ENCODE measurements at regions not wholly inside any gene's neighbourhood (a gene's known extent, or its start where the extent isn't known, plus 50 kb on each side); places are given as distances from the start of the nearest gene placed in this dataset.

GRCh38 chr3:71872256-71872655, 87.3 kb upstream of the PROK2 start:
- H3K9ac ChIP-seq, result no peak overlapping the region
- no peak overlapping the region for H3K27ac ChIP-seq
- H3K4me1 ChIP-seq, result peaks cover 26 to 48% (median 32%) of the 10 kb centered on the region in 10 experiments
- H3K27me3 ChIP-seq, result no peaks in the 10 kb centered on the region
- H4K20me1 ChIP-seq, result no peaks in the 10 kb centered on the region
- H3K4me3 ChIP-seq, result no peak overlapping the region
- no peaks in the 10 kb centered on the region for H3K36me3 ChIP-seq
- H3K9me3 ChIP-seq (replicated peaks in 1 of 11), result peaks cover 4 to 23% (median 11%) of the 10 kb centered on the region in 11 experiments; a peak in 13 of 22 replicates
- TF ChIP-seq Cebpa-rat (IDR thresholded peaks at IDR 0.05), result no peak
- peak overlapping the region in 5 of 11 experiments; percentile 2 to 42 (median 11); a peak in 4 of 22 replicates for H3K4me2 ChIP-seq

GRCh38 chr3:71870966-71871512, 86.1 kb upstream of the PROK2 start:
- no peaks in the 10 kb centered on the region for H4K20me1 ChIP-seq
- no peaks in the 10 kb centered on the region for H3K27me3 ChIP-seq
- no peak overlapping the region for H3K4me3 ChIP-seq
- H3K36me3 ChIP-seq, result no peaks in the 10 kb centered on the region
- H3K4me2 ChIP-seq, result no peak overlapping the region
- no peak for TF ChIP-seq Cebpa-rat (IDR thresholded peaks at IDR 0.05)
- H3K9me3 ChIP-seq (replicated peaks in 1 of 11), result peaks cover 4 to 23% (median 11%) of the 10 kb centered on the region in 11 experiments; a peak in 13 of 22 replicates
- H3K9ac ChIP-seq, result no peak overlapping the region
- no peak overlapping the region for H3K27ac ChIP-seq
- H3K4me1 ChIP-seq, result peaks cover 16 to 36% (median 20%) of the 10 kb centered on the region in 10 experiments

- Histone ChIP-seq H3K4me1 (peaks cover 0 to 19% (median 5%) of the 10 kb centered on the region in 10 experiments; a peak in 8 of 20 replicates), H3K36me3 (no peaks in the 10 kb centered on the region)
- no peak for TF ChIP-seq Cebpa-rat (IDR thresholded peaks at IDR 0.05)
Measured at GRCh38 chr3:71868876-71869275, 83.9 kb upstream of the PROK2 start.

GRCh38 chr3:71865727-71866126, 80.8 kb upstream of the PROK2 start:
- Histone ChIP-seq H3K9me3 (replicated peaks in 1 of 11) (peaks cover 17 to 37% (median 25%) of the 10 kb centered on the region in 11 experiments), H3K27ac (no peak overlapping the region), H3K4me1 (peaks cover 0 to 6% (median 0%) of the 10 kb centered on the region in 10 experiments; a peak in 3 of 20 replicates), H3K4me3 (no peak overlapping the region), H3K4me2 (no peak overlapping the region), H3K27me3 (no peaks in the 10 kb centered on the region), H4K20me1 (no peaks in the 10 kb centered on the region), H3K9ac (no peak overlapping the region), H3K36me3 (peaks cover 0 to 3% (median 0%) of the 10 kb centered on the region in 11 experiments; a peak in 1 of 22 replicates)
- no peak for TF ChIP-seq Cebpa-rat (IDR thresholded peaks at IDR 0.05)

More at GRCh38 chr3:71868876-71869275, 83.9 kb upstream of the PROK2 start:
- Histone ChIP-seq H3K27ac (no peak overlapping the region), H4K20me1 (no peaks in the 10 kb centered on the region), H3K9ac (no peak overlapping the region), H3K4me2 (peak overlapping the region in 2 of 11 experiments; percentile 12 to 19; a peak in 2 of 22 replicates), H3K4me3 (no peak overlapping the region), H3K9me3 (replicated peaks in 1 of 11) (peaks cover 4 to 23% (median 11%) of the 10 kb centered on the region in 11 experiments; a peak in 14 of 22 replicates), H3K27me3 (no peaks in the 10 kb centered on the region)

GRCh38 chr3:71863563-71864190, 78.7 kb upstream of the PROK2 start:
- Histone ChIP-seq H3K9me3 (replicated peaks in 1 of 11) (peaks cover 23 to 36% (median 30%) of the 10 kb centered on the region in 11 experiments), H3K9ac (no peak overlapping the region), H3K36me3 (peaks cover 0 to 7% (median 0%) of the 10 kb centered on the region in 11 experiments; a peak in 1 of 22 replicates), H3K4me3 (no peak overlapping the region), H3K27ac (no peak overlapping the region), H3K27me3 (no peaks in the 10 kb centered on the region), H3K4me2 (no peak overlapping the region), H4K20me1 (no peaks in the 10 kb centered on the region), H3K4me1 (peaks cover 0 to 4% (median 3%) of the 10 kb centered on the region in 10 experiments; a peak in 11 of 20 replicates)
- TF ChIP-seq Cebpa-rat (IDR thresholded peaks at IDR 0.05), result no peak

GRCh38 chr3:71862371-71863140, 77.6 kb upstream of the PROK2 start:
- no peaks in the 10 kb centered on the region for H3K27me3 ChIP-seq
- no peak overlapping the region for H3K9ac ChIP-seq

GRCh38 chr3:71859123-71859519, 74.2 kb upstream of the PROK2 start:
- Histone ChIP-seq H3K27ac (no peak overlapping the region), H3K9ac (no peak overlapping the region), H3K4me2 (peak overlapping the region in 6 of 11 experiments; percentile 1 to 36 (median 14); a peak in 6 of 22 replicates), H3K36me3 (peaks cover 0 to 7% (median 0%) of the 10 kb centered on the region in 11 experiments; a peak in 1 of 22 replicates), H3K4me1 (peaks cover 0 to 23% (median 7%) of the 10 kb centered on the region in 10 experiments; a peak in 11 of 20 replicates), H4K20me1 (no peaks in the 10 kb centered on the region), H3K27me3 (no peaks in the 10 kb centered on the region), H3K4me3 (no peak overlapping the region), H3K9me3 (replicated peaks in 1 of 11) (peaks cover 21 to 29% (median 25%) of the 10 kb centered on the region in 11 experiments)
- no peak for TF ChIP-seq Cebpa-rat (IDR thresholded peaks at IDR 0.05)

More at GRCh38 chr3:71862371-71863140, 77.6 kb upstream of the PROK2 start:
- Histone ChIP-seq H3K4me2 (no peak overlapping the region), H3K36me3 (peaks cover 0 to 7% (median 0%) of the 10 kb centered on the region in 11 experiments; a peak in 1 of 22 replicates), H3K4me1 (peaks cover 0 to 16% (median 7%) of the 10 kb centered on the region in 10 experiments; a peak in 11 of 20 replicates), H4K20me1 (no peaks in the 10 kb centered on the region), H3K27ac (no peak overlapping the region), H3K4me3 (no peak overlapping the region), H3K9me3 (replicated peaks in 1 of 11) (peaks cover 21 to 29% (median 25%) of the 10 kb centered on the region in 11 experiments)
- TF ChIP-seq Cebpa-rat (IDR thresholded peaks at IDR 0.05), result no peak

GRCh38 chr3:71858503-71859122, 73.7 kb upstream of the PROK2 start:
- H3K4me3 ChIP-seq, result no peak overlapping the region
- H4K20me1 ChIP-seq, result no peaks in the 10 kb centered on the region
- H3K9ac ChIP-seq, result no peak overlapping the region
- H3K9me3 ChIP-seq (replicated peaks in 1 of 11), result peaks cover 21 to 29% (median 25%) of the 10 kb centered on the region in 11 experiments
- H3K4me2 ChIP-seq, result peak overlapping the region in 8 of 11 experiments; percentile 1 to 68 (median 19); a peak in 12 of 22 replicates
- H3K4me1 ChIP-seq, result peaks cover 0 to 26% (median 7%) of the 10 kb centered on the region in 10 experiments; a peak in 11 of 20 replicates
- H3K36me3 ChIP-seq, result peaks cover 0 to 7% (median 0%) of the 10 kb centered on the region in 11 experiments; a peak in 1 of 22 replicates
- H3K27ac ChIP-seq, result peak overlapping the region in 1 of 11 experiments; percentile 27; a peak in 2 of 22 replicates
- H3K27me3 ChIP-seq, result no peaks in the 10 kb centered on the region
- no peak for TF ChIP-seq Cebpa-rat (IDR thresholded peaks at IDR 0.05)

Data from BLaER1 treated with 17β-estradiol and CSF1 and Interleukin-3, amounts not matched to agents 10 nM and 100 nM (cell line).